HL-60 (cell line): ENCODE measurements at regions not wholly inside any gene's neighbourhood (a gene's known extent, or its start where the extent isn't known, plus 50 kb on each side); places are given as distances from the start of the nearest gene placed in this dataset.

ENCODE experiments used
- POLR2AphosphoS5 ChIP-seq: IDR thresholded peaks from 2 replicates; pipeline ENCODE4 v1.6.1; 2012; ENCODE audit warnings: low read depth
- REST ChIP-seq: IDR thresholded peaks from 2 replicates; pipeline ENCODE4 v1.6.1; 2012; ENCODE audit warnings: low read depth; ENCODE audit not compliant: insufficient replicate concordance
- TF ChIP-seq, protein P1 (sequence below): IDR thresholded peaks from one replicate; pipeline ENCODE4 v1.5.1; 2011; ENCODE audit warnings: low read length, control low read depth, inconsistent platforms; ENCODE audit not compliant: insufficient read depth

- TF ChIP-seq, protein P1, sequence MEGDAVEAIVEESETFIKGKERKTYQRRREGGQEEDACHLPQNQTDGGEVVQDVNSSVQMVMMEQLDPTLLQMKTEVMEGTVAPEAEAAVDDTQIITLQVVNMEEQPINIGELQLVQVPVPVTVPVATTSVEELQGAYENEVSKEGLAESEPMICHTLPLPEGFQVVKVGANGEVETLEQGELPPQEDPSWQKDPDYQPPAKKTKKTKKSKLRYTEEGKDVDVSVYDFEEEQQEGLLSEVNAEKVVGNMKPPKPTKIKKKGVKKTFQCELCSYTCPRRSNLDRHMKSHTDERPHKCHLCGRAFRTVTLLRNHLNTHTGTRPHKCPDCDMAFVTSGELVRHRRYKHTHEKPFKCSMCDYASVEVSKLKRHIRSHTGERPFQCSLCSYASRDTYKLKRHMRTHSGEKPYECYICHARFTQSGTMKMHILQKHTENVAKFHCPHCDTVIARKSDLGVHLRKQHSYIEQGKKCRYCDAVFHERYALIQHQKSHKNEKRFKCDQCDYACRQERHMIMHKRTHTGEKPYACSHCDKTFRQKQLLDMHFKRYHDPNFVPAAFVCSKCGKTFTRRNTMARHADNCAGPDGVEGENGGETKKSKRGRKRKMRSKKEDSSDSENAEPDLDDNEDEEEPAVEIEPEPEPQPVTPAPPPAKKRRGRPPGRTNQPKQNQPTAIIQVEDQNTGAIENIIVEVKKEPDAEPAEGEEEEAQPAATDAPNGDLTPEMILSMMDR, result no peak
- no peak for TF ChIP-seq POLR2AphosphoS5
- TF ChIP-seq REST, result no peak
Observed at GRCh38 chr6:3944246-3944645, 95.1 kb downstream of the FAM50B start.
